ENCODE measurements at regions not wholly inside any gene's neighbourhood (a gene's known extent, or its start where the extent isn't known, plus 50 kb on each side); places are given as distances from the start of the nearest gene placed in this dataset.

DNA sequence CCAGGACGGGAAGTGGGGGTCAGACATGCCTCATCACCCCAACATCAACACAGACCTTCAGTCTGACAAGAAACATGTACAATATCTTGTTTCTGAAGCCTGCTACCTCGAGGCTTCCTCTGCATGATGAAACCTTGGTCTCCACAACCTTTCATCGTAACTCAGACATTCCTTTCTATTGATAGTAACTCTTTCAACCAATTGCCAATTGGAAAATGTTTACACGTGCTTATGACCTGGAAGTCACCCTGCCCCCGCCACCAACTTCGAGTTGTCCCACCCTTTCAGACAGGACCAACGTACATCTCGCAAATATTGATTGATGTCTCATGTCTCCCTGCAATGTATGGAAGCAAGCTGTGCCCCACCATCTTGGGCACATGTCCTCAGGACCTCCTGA lies 159.5 kb downstream of the ETS2 start:
- Histone ChIP-seq H3K4me3 (replicated peaks in 1 of 3) (no peak overlapping the region), H3K27ac (no peak overlapping the region), H3K27me3 (no peaks in the 10 kb centered on the region), H3K4me1 (no peaks in the 10 kb centered on the region), H3K36me3 (no peaks in the 10 kb centered on the region), H3K9me3 (no peaks in the 10 kb centered on the region)
- no peak for TF ChIP-seq CTCF (IDR thresholded peaks at IDR 0.05)
- TF ChIP-seq POLR2A (IDR thresholded peaks at IDR 0.05), result no peak
- 73 to 80% methylated on average over 8 of the region's 8 CpGs for WGBS, 2 donors
- no peak for DNase-seq
- intact Hi-C loops (cut with DNase I), result no loop called here

DNA sequence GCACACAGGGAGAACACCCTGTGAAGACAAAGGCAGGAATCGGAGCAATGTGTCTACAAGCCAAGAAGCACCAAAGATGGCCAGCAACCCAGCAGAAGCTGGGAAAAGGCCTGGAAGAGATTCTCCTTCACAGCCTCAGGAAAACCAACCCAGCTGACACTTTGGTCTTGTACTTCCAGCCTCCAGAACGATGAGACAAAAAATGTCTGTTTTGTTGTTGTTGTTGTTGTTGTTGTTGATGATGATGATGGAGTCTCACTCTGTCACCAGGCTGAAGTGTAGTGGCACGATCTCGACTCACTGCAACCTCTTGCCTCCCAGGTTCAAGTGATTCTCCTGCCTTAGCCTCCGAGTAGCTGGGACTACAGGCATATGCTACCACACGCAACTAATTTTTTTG lies 157.3 kb downstream of the ETS2 start:
- H3K4me1 ChIP-seq, result peaks cover 8 to 14% of the 10 kb centered on the region in 2 donors
- no peaks in the 10 kb centered on the region for H3K9me3 ChIP-seq
- DNase-seq, result no peak
- no peak overlapping the region for H3K4me3 ChIP-seq (replicated peaks in 1 of 3)
- H3K36me3 ChIP-seq, result no peaks in the 10 kb centered on the region
- no peaks in the 10 kb centered on the region for H3K27me3 ChIP-seq
- TF ChIP-seq CTCF (IDR thresholded peaks at IDR 0.05) (no peak), POLR2A (IDR thresholded peaks at IDR 0.05) (no peak)
- intact Hi-C loops (cut with DNase I), result no loop called here
- H3K27ac ChIP-seq, result no peak overlapping the region
- 76 to 80% methylated on average over 6 of the region's 6 CpGs for WGBS, 2 donors

GRCh38 chr21:38960251-38960650 lies 154.5 kb downstream of the ETS2 start:
- no peak for DNase-seq
- Histone ChIP-seq H3K27ac (no peak overlapping the region), H3K27me3 (no peaks in the 10 kb centered on the region), H3K9me3 (no peaks in the 10 kb centered on the region), H3K4me1 (peaks cover 8 to 14% of the 10 kb centered on the region in 2 donors), H3K4me3 (replicated peaks in 1 of 3) (no peak overlapping the region), H3K36me3 (no peaks in the 10 kb centered on the region)
- TF ChIP-seq CTCF (IDR thresholded peaks at IDR 0.05) (no peak), POLR2A (IDR thresholded peaks at IDR 0.05) (no peak)
- intact Hi-C loops (cut with DNase I), result no loop called here
- whole genome bisulfite sequencing, 2 donors, result 93 to 97% methylated on average over 2 of the region's 2 CpGs

DNA sequence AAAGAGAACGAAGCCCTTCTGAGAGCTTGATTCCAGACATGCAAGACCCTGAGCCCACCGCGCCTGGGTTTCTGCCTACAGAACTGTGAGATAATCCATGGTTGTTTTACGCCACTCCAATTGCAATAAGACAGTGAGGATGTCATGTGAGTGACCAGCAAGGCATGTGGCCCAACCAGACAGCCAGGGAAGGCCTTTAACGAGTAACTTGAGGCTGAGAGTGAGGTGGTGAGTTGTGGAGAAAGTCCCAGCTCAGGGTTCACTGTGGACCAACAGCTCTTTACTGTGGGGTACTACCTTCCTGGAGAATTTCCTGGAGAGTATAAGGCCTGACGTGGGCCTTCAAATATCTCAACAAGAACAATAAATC lies 153.9 kb downstream of the ETS2 start:
- no peaks in the 10 kb centered on the region for H3K27me3 ChIP-seq
- TF ChIP-seq POLR2A (IDR thresholded peaks at IDR 0.05), result no peak
- TF ChIP-seq CTCF (IDR thresholded peaks at IDR 0.05), result no peak
- 90 to 93% methylated on average over 6 of the region's 6 CpGs for WGBS, 2 donors
- no peak overlapping the region for H3K4me3 ChIP-seq (replicated peaks in 1 of 3)
- H3K36me3 ChIP-seq, result no peaks in the 10 kb centered on the region
- peaks cover 8 to 14% of the 10 kb centered on the region in 2 donors for H3K4me1 ChIP-seq
- H3K9me3 ChIP-seq, result no peaks in the 10 kb centered on the region
- no peak for DNase-seq
- H3K27ac ChIP-seq, result peak overlapping the region; percentile 1 to 48 (median 40)
- intact Hi-C loops (cut with DNase I), result no loop called here

DNA sequence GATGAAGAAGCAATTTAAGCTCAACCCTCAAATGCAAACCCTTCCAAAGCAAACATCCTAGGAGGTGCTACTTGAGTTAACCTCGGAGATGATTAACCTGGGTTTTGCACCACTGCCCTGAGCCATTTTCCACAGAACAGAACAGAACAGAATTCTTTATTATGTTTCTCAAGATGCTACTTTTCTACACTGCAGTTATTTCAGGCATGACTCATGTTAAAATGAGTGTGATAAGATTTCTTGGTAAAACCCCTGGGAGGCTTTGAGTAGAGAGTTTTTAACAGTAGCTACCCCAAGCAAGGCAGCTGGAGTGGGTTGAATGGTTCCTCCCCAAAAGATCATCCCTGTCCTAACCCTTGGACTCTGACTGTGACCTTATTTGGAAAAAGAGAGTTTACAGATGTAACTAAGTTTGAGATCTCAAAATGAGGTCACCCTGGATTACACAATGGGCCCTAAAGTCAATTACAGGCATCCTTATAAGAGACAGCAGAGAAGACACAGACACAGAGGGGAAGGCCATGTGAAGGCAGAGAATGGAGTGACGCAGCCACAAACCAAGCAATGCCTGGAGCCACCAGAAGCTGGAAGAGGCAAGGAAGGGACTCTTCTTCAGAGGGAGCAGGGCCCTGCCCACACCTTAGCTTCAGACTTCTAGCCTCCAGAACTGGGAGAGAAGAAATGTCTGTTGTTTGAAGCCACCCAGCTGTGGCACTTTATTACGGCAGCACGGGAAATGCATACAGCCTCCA lies 153.4 kb downstream of the ETS2 start:
- 71 to 72% methylated on average over 4 of the region's 4 CpGs for WGBS, 2 donors
- Histone ChIP-seq H3K27me3 (no peaks in the 10 kb centered on the region), H3K9me3 (no peaks in the 10 kb centered on the region), H3K36me3 (no peaks in the 10 kb centered on the region), H3K4me1 (peaks cover 8 to 14% of the 10 kb centered on the region in 2 donors), H3K27ac (peak overlapping the region; percentile 1 to 48 (median 40)), H3K4me3 (replicated peaks in 1 of 3) (no peak overlapping the region)
- intact Hi-C loops (cut with DNase I), result no loop called here
- peak in 1 of 2 donors; percentile 10 for DNase-seq
- TF ChIP-seq CTCF (IDR thresholded peaks at IDR 0.05), result no peak
- TF ChIP-seq POLR2A (IDR thresholded peaks at IDR 0.05), result no peak
